ENCODE measurements at regions not wholly inside any gene's neighbourhood (a gene's known extent, or its start where the extent isn't known, plus 50 kb on each side); places are given as distances from the start of the nearest gene placed in this dataset.

- 92% methylated on average over 2 of the region's 2 CpGs for WGBS
- H3K36me3 ChIP-seq (ENCODE audit: control insufficient read depth in 2 of 2, insufficient read depth in 2 of 2, low read length in 1 of 2) = no peaks in the 10 kb centered on the region
- H3K9me3 ChIP-seq (ENCODE audit: control insufficient read depth in 2 of 2, insufficient read depth in 1 of 2, low read length in 1 of 2) = no peaks in the 10 kb centered on the region
- DNase-seq (ENCODE audit: low read depth in 6 of 9, low spot score in 9 of 9) = no peak
- no peaks in the 10 kb centered on the region for H3K27me3 ChIP-seq (ENCODE audit: control insufficient read depth in 2 of 2, insufficient read depth in 1 of 2, low read length in 1 of 2)
- no peak overlapping the region for H3K4me3 ChIP-seq (ENCODE audit: low read length in 2 of 2)
- no peak overlapping the region for H3K27ac ChIP-seq (ENCODE audit: low read depth in 1 of 2, low read length in 1 of 2)
- no peaks in the 10 kb centered on the region for H3K4me1 ChIP-seq (ENCODE audit: control insufficient read depth in 2 of 2, insufficient read depth in 2 of 2, low read length in 2 of 2)
Measured at GRCh38 chr6:125511809-125512396, 210.1 kb upstream of the HDDC2 start.

GRCh38 chr6:125512621-125513020 is 210.9 kb upstream of the HDDC2 start:
- no peaks in the 10 kb centered on the region for H3K4me1 ChIP-seq (ENCODE audit: control insufficient read depth in 2 of 2, insufficient read depth in 2 of 2, low read length in 2 of 2)
- no peaks in the 10 kb centered on the region for H3K36me3 ChIP-seq (ENCODE audit: control insufficient read depth in 2 of 2, insufficient read depth in 2 of 2, low read length in 1 of 2)
- no peaks in the 10 kb centered on the region for H3K9me3 ChIP-seq (ENCODE audit: control insufficient read depth in 2 of 2, insufficient read depth in 1 of 2, low read length in 1 of 2)
- DNase-seq (ENCODE audit: low read depth in 6 of 9, low spot score in 9 of 9) = no peak
- no peaks in the 10 kb centered on the region for H3K27me3 ChIP-seq (ENCODE audit: control insufficient read depth in 2 of 2, insufficient read depth in 1 of 2, low read length in 1 of 2)
- H3K4me3 ChIP-seq (ENCODE audit: low read length in 2 of 2) = no peak overlapping the region
- WGBS = 89% methylated on average over 2 of the region's 2 CpGs
- no peak overlapping the region for H3K27ac ChIP-seq (ENCODE audit: low read depth in 1 of 2, low read length in 1 of 2)

GRCh38 chr6:125513978-125514377 is 212.2 kb upstream of the HDDC2 start:
- DNase-seq (ENCODE audit: low read depth in 6 of 9, low spot score in 9 of 9) = no peak
- Histone ChIP-seq H3K9me3 (ENCODE audit: control insufficient read depth in 2 of 2, insufficient read depth in 1 of 2, low read length in 1 of 2) (no peaks in the 10 kb centered on the region), H3K27ac (ENCODE audit: low read depth in 1 of 2, low read length in 1 of 2) (no peak overlapping the region), H3K4me1 (ENCODE audit: control insufficient read depth in 2 of 2, insufficient read depth in 2 of 2, low read length in 2 of 2) (no peaks in the 10 kb centered on the region), H3K4me3 (ENCODE audit: low read length in 2 of 2) (no peak overlapping the region), H3K36me3 (ENCODE audit: control insufficient read depth in 2 of 2, insufficient read depth in 2 of 2, low read length in 1 of 2) (no peaks in the 10 kb centered on the region), H3K27me3 (ENCODE audit: control insufficient read depth in 2 of 2, insufficient read depth in 1 of 2, low read length in 1 of 2) (no peaks in the 10 kb centered on the region)

- Histone ChIP-seq H3K4me1 (ENCODE audit: control insufficient read depth in 2 of 2, insufficient read depth in 2 of 2, low read length in 2 of 2) (no peaks in the 10 kb centered on the region), H3K27ac (ENCODE audit: low read depth in 1 of 2, low read length in 1 of 2) (no peak overlapping the region), H3K27me3 (ENCODE audit: control insufficient read depth in 2 of 2, insufficient read depth in 1 of 2, low read length in 1 of 2) (no peaks in the 10 kb centered on the region), H3K36me3 (ENCODE audit: control insufficient read depth in 2 of 2, insufficient read depth in 2 of 2, low read length in 1 of 2) (no peaks in the 10 kb centered on the region), H3K4me3 (ENCODE audit: low read length in 2 of 2) (no peak overlapping the region), H3K9me3 (ENCODE audit: control insufficient read depth in 2 of 2, insufficient read depth in 1 of 2, low read length in 1 of 2) (no peaks in the 10 kb centered on the region)
- no peak for DNase-seq (ENCODE audit: low read depth in 6 of 9, low spot score in 9 of 9)
- 94% methylated on average over 3 of the region's 3 CpGs for WGBS
Measured at GRCh38 chr6:125516644-125517043, 214.9 kb upstream of the HDDC2 start.

DNA sequence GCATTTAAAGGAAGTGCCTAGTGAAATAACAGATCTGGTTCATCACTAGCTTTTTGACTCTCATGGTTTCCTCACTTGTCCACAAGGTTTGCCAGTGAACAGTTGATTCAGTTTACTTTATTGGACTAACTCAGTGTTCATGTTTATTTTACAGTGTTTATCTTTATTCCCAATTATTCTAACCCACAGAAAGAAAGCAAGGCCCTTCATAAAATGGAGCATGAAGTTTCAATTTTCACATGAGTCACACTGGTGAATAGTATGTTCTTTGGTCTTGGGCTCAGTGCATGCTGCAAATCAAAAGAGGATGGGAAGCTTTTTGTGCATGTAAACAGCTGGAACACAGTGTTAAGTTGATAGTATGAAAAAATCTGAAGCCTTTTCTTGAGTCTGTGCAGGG is 217.6 kb upstream of the HDDC2 start:
- no peaks in the 10 kb centered on the region for H3K9me3 ChIP-seq (ENCODE audit: control insufficient read depth in 2 of 2, insufficient read depth in 1 of 2, low read length in 1 of 2)
- no peak for DNase-seq (ENCODE audit: low read depth in 6 of 9, low spot score in 9 of 9)
- H3K4me1 ChIP-seq (ENCODE audit: control insufficient read depth in 2 of 2, insufficient read depth in 2 of 2, low read length in 2 of 2) = no peaks in the 10 kb centered on the region
- H3K27ac ChIP-seq (ENCODE audit: low read depth in 1 of 2, low read length in 1 of 2) = no peak overlapping the region
- no peaks in the 10 kb centered on the region for H3K27me3 ChIP-seq (ENCODE audit: control insufficient read depth in 2 of 2, insufficient read depth in 1 of 2, low read length in 1 of 2)
- no peaks in the 10 kb centered on the region for H3K36me3 ChIP-seq (ENCODE audit: control insufficient read depth in 2 of 2, insufficient read depth in 2 of 2, low read length in 1 of 2)
- no peak overlapping the region for H3K4me3 ChIP-seq (ENCODE audit: low read length in 2 of 2)

- Histone ChIP-seq H3K36me3 (ENCODE audit: control insufficient read depth in 2 of 2, insufficient read depth in 2 of 2, low read length in 1 of 2) (no peaks in the 10 kb centered on the region), H3K27ac (ENCODE audit: low read depth in 1 of 2, low read length in 1 of 2) (no peak overlapping the region), H3K9me3 (ENCODE audit: control insufficient read depth in 2 of 2, insufficient read depth in 1 of 2, low read length in 1 of 2) (no peaks in the 10 kb centered on the region), H3K27me3 (ENCODE audit: control insufficient read depth in 2 of 2, insufficient read depth in 1 of 2, low read length in 1 of 2) (no peaks in the 10 kb centered on the region), H3K4me1 (ENCODE audit: control insufficient read depth in 2 of 2, insufficient read depth in 2 of 2, low read length in 2 of 2) (peaks cover 0 to 2% of the 10 kb centered on the region in 2 donors), H3K4me3 (ENCODE audit: low read length in 2 of 2) (no peak overlapping the region)
- DNase-seq (ENCODE audit: low read depth in 6 of 9, low spot score in 9 of 9) = no peak
- 18% methylated on average over 2 of the region's 2 CpGs for WGBS
Measured at GRCh38 chr6:125524356-125524755, 222.6 kb upstream of the HDDC2 start.

DNA sequence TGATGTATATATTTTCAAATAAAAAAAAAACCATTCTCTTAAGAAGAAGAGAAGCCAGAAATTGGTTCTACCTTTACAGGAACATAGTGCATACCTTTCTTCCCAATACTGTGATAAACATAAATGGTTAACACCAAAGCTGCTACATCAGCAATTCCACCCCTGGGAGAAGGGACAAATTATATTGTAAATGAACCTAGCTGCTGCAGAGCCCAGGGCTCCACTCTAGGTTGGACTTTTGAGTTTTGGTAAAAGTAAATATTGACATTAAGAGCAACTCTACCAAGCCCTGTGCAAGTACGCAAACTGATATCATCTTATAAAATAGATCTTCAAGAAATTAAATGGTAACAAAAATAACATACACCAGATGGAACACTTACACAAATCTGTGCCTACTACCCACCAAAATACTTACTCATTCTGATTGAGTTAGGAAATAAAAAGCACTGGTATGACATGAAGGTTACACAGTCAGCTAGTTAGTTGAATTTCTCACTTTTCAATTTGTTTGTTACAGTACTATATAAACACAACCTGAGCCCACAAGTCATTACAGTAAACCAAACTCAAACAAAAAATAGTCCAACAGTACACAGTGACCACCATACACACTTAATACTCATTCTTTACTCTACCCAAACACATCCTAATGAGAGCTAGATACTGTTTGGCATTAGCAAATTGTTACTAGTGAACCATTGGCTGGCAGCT is 223.3 kb upstream of the HEY2 start:
- no peaks in the 10 kb centered on the region for H3K27me3 ChIP-seq (ENCODE audit: control insufficient read depth in 2 of 2, insufficient read depth in 1 of 2, low read length in 1 of 2)
- no peak overlapping the region for H3K4me3 ChIP-seq (ENCODE audit: low read length in 2 of 2)
- H3K4me1 ChIP-seq (ENCODE audit: control insufficient read depth in 2 of 2, insufficient read depth in 2 of 2, low read length in 2 of 2) = peaks cover 0 to 2% of the 10 kb centered on the region in 2 donors
- 0% methylated on average over 1 of the region's 1 CpG for WGBS
- no peak for DNase-seq (ENCODE audit: low read depth in 6 of 9, low spot score in 9 of 9)
- H3K36me3 ChIP-seq (ENCODE audit: control insufficient read depth in 2 of 2, insufficient read depth in 2 of 2, low read length in 1 of 2) = no peaks in the 10 kb centered on the region
- no peaks in the 10 kb centered on the region for H3K9me3 ChIP-seq (ENCODE audit: control insufficient read depth in 2 of 2, insufficient read depth in 1 of 2, low read length in 1 of 2)
- H3K27ac ChIP-seq (ENCODE audit: low read depth in 1 of 2, low read length in 1 of 2) = no peak overlapping the region

GRCh38 chr6:125528621-125529041 is 220.8 kb upstream of the HEY2 start:
- no peak overlapping the region for H3K27ac ChIP-seq (ENCODE audit: low read depth in 1 of 2, low read length in 1 of 2)
- DNase-seq (ENCODE audit: low read depth in 6 of 9, low spot score in 9 of 9) = no peak
- H3K9me3 ChIP-seq (ENCODE audit: control insufficient read depth in 2 of 2, insufficient read depth in 1 of 2, low read length in 1 of 2) = no peaks in the 10 kb centered on the region
- no peaks in the 10 kb centered on the region for H3K36me3 ChIP-seq (ENCODE audit: control insufficient read depth in 2 of 2, insufficient read depth in 2 of 2, low read length in 1 of 2)
- peaks cover 0 to 6% of the 10 kb centered on the region in 2 donors for H3K4me1 ChIP-seq (ENCODE audit: control insufficient read depth in 2 of 2, insufficient read depth in 2 of 2, low read length in 2 of 2)
- H3K4me3 ChIP-seq (ENCODE audit: low read length in 2 of 2) = no peak overlapping the region
- 52% methylated on average over 6 of the region's 6 CpGs for WGBS
- H3K27me3 ChIP-seq (ENCODE audit: control insufficient read depth in 2 of 2, insufficient read depth in 1 of 2, low read length in 1 of 2) = peaks cover 0 to 7% of the 10 kb centered on the region in 2 donors

DNA sequence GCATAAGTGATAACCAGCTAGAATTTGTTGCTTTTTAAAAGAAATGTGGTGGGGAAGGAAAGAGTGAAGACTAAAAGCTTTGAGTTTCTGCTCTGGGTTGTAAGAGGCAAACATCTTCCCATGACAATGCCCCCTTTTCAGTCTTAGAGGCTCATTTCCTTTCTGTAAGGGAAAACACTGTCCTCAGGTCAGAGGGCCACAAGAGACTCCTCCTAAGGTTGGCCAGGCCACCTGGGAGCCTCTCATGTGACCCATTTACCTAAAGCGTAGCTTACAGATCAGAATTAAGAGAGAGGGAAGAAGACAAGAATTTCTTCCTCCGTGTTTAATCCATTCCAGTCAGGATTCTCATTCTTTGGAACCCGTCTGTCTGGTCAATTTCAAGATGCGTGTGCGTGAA is 220.4 kb upstream of the HEY2 start:
- no peak overlapping the region for H3K4me3 ChIP-seq (ENCODE audit: low read length in 2 of 2)

More for the DNA sequence above, 220.4 kb upstream of the HEY2 start:
- Histone ChIP-seq H3K27ac (ENCODE audit: low read depth in 1 of 2, low read length in 1 of 2) (no peak overlapping the region), H3K27me3 (ENCODE audit: control insufficient read depth in 2 of 2, insufficient read depth in 1 of 2, low read length in 1 of 2) (peaks cover 0 to 12% of the 10 kb centered on the region in 2 donors), H3K36me3 (ENCODE audit: control insufficient read depth in 2 of 2, insufficient read depth in 2 of 2, low read length in 1 of 2) (no peaks in the 10 kb centered on the region), H3K9me3 (ENCODE audit: control insufficient read depth in 2 of 2, insufficient read depth in 1 of 2, low read length in 1 of 2) (no peaks in the 10 kb centered on the region), H3K4me1 (ENCODE audit: control insufficient read depth in 2 of 2, insufficient read depth in 2 of 2, low read length in 2 of 2) (peaks cover 0 to 10% of the 10 kb centered on the region in 2 donors)
- DNase-seq (ENCODE audit: low read depth in 6 of 9, low spot score in 9 of 9) = no peak
- WGBS = 96% methylated on average over 5 of the region's 5 CpGs

Data from thymus (tissue), 11 donors.